ENCODE measurements at regions not wholly inside any gene's neighbourhood (a gene's known extent, or its start where the extent isn't known, plus 50 kb on each side); places are given as distances from the start of the nearest gene placed in this dataset.
"Not testable (repeated sequence)": the region's sequence is repeated elsewhere in the genome, so short reads cannot be mapped to it uniquely, and the experiment has no call there.

GRCh38 chr4:158051401-158052235, 121.2 kb downstream of the GASK1B start:
- no peak for DNase-seq

GRCh38 chr4:158050942-158051341, 121.9 kb downstream of the GASK1B start:
- no peak for DNase-seq

- no peak for DNase-seq
These were observed 126.5 kb downstream of the GASK1B start for GRCh38 chr4:158046345-158046744.

GRCh38 chr4:158043971-158044618, 128.7 kb downstream of the GASK1B start:
- DNase-seq = no peak

- DNase-seq = no peak
These were observed 130.2 kb downstream of the GASK1B start for GRCh38 chr4:158042591-158043030.

- no peak for DNase-seq
These were observed 134.1 kb downstream of the GASK1B start for GRCh38 chr4:158038718-158039117.

GRCh38 chr4:158036998-158037397, 135.8 kb downstream of the GASK1B start:
- DNase-seq = no peak

- DNase-seq = no peak
These were observed 137.1 kb downstream of the GASK1B start for GRCh38 chr4:158035662-158036195.

- no peak for DNase-seq
These were observed 139.3 kb downstream of the GASK1B start for GRCh38 chr4:158033416-158034120.

- DNase-seq = no peak
These were observed 140.0 kb downstream of the GASK1B start for GRCh38 chr4:158032733-158033415.

- not testable (repeated sequence) for DNase-seq
These were observed 144.4 kb downstream of the GASK1B start for GRCh38 chr4:158028381-158028780.

- DNase-seq = no peak
These were observed 147.7 kb downstream of the GASK1B start for GRCh38 chr4:158025131-158025530.

- no peak for DNase-seq
These were observed 152.0 kb downstream of the GASK1B start for GRCh38 chr4:158020734-158021346.

- no peak for DNase-seq
These were observed 152.6 kb downstream of the GASK1B start for GRCh38 chr4:158020176-158020575.

GRCh38 chr4:158018831-158019230, 154.0 kb downstream of the GASK1B start:
- DNase-seq = no peak

GRCh38 chr4:158018221-158018830, 154.5 kb downstream of the GASK1B start:
- DNase-seq = no peak

GRCh38 chr4:158016511-158016910, 156.3 kb downstream of the GASK1B start:
- no peak for DNase-seq

- DNase-seq = no peak
These were observed 157.6 kb downstream of the GASK1B start for GRCh38 chr4:158015241-158015640.

- DNase-seq = no peak
These were observed 159.0 kb downstream of the GASK1B start for GRCh38 chr4:158013858-158014257.

GRCh38 chr4:158010361-158010760, 162.5 kb downstream of the GASK1B start:
- no peak for DNase-seq

- DNase-seq = no peak
These were observed 164.1 kb downstream of the GASK1B start for GRCh38 chr4:158008551-158009218.

Measured in right kidney (tissue), 1 donor.